H1 (cell line): ENCODE measurements at regions not wholly inside any gene's neighbourhood (a gene's known extent, or its start where the extent isn't known, plus 50 kb on each side); places are given as distances from the start of the nearest gene placed in this dataset.

Experiments used
- CTCF ChIA-PET: fragments of 300-600 bp; sonication (Branson Sonifier 250); formaldehyde crosslinking; loops from one replicate; lab custom pipeline; 2021; ENCODE audit not compliant: partially characterized antibody; lab: Charles Lee
- POLR2A ChIA-PET: fragments of 300-600 bp; sonication (Branson Sonifier 250); formaldehyde crosslinking; loops from one replicate; lab custom pipeline; 2021; ENCODE audit warnings: inconsistent platforms; ENCODE audit not compliant: partially characterized antibody; lab: Charles Lee
- DNase-seq, 2 experiments: peaks; one replicate each; pipeline versions ENCODE4 v3.0.0 to v3.0.0-alpha.2; 2010 to 2022; ENCODE audit warnings: low spot score in 2 of 2, low read depth in 1 of 2, mixed read lengths in 1 of 2
- FAIRE-seq: peaks from 2 replicates; lab custom pipeline; 2011; peaks lifted over from hg19 to GRCh38; lab: Jason Lieb, UNC
- H2AFZ ChIP-seq: 2 replicates; pipeline ENCODE4 v1.8.1; 2012; ENCODE audit warnings: low read length, inconsistent platforms
- H2AK5ac ChIP-seq: 2 replicates; pipeline ENCODE4 v1.6.1; 2013; ENCODE audit warnings: low read depth, low read length
- H2BK120ac ChIP-seq: replicated peaks from 2 replicates; pipeline ENCODE3; 2013; ENCODE audit warnings: low read depth, low read length, inconsistent platforms
- H2BK12ac ChIP-seq: 2 replicates; pipeline ENCODE4 v1.6.1; 2013; ENCODE audit warnings: low read depth, low read length
- H2BK15ac ChIP-seq: 2 replicates; pipeline ENCODE4 v1.6.1; 2013; ENCODE audit warnings: low read length
- H2BK20ac ChIP-seq: 2 replicates; pipeline ENCODE4 v1.6.1; 2013; ENCODE audit warnings: low read length
- H2BK5ac ChIP-seq: 2 replicates; pipeline ENCODE4 v1.6.1; 2013; ENCODE audit warnings: low read depth, low read length
- H3K14ac ChIP-seq: 2 replicates; pipeline ENCODE4 v1.6.1; 2013; ENCODE audit warnings: inconsistent platforms; ENCODE audit not compliant: insufficient read length
- H3K18ac ChIP-seq: 2 replicates; pipeline ENCODE4 v1.6.1; 2013; ENCODE audit warnings: low read length; ENCODE audit errors: extremely low read depth
- H3K23ac ChIP-seq: 2 replicates; pipeline ENCODE4 v1.6.1; 2013; ENCODE audit warnings: inconsistent platforms; ENCODE audit not compliant: insufficient read length
- H3K23me2 ChIP-seq: 2 replicates; pipeline ENCODE4 v1.6.1; 2013; ENCODE audit warnings: low read depth, low read length
- H3K27ac ChIP-seq: 2 replicates; pipeline ENCODE4 v1.6.1; 2011; ENCODE audit warnings: low read depth, low read length, inconsistent platforms
- H3K27me3 ChIP-seq, 4 experiments: replicated peaks in 1 of 4; 1 replicate in 1 of 4; 2 replicates in 3 of 4; pipeline versions ENCODE4 v1.6.1 to v1.8.1; 2011 to 2013; ENCODE audit warnings: low read length in 3 of 4, mild to moderate bottlenecking in 3 of 4, inconsistent platforms in 2 of 4, mixed read lengths in 2 of 4, moderate library complexity in 1 of 4; ENCODE audit not compliant: control insufficient read depth in 3 of 4, insufficient read depth in 3 of 4; ENCODE audit errors: extremely low read depth in 1 of 4
- H3K36me3 ChIP-seq, 4 experiments: 2 replicates each; pipeline versions ENCODE4 v1.6.1 to v1.8.1; 2011 to 2013; ENCODE audit warnings: mild to moderate bottlenecking in 4 of 4, low read length in 3 of 4, moderate library complexity in 2 of 4, control low read depth in 1 of 4, inconsistent platforms in 1 of 4; ENCODE audit not compliant: insufficient read depth in 4 of 4, control insufficient read depth in 2 of 4
- H3K4ac ChIP-seq: replicated peaks from 2 replicates; pipeline ENCODE3; 2013; ENCODE audit warnings: low read length, low read depth, mixed read lengths, inconsistent platforms; ENCODE audit not compliant: insufficient read length
- H3K4me1 ChIP-seq, 4 experiments: replicated peaks in 1 of 4; 1 replicate in 1 of 4; 2 replicates in 3 of 4; pipeline versions ENCODE4 v1.6.1 to v1.8.1; 2011 to 2013; ENCODE audit warnings: low read length in 3 of 4, inconsistent platforms in 2 of 4, mixed read lengths in 1 of 4; ENCODE audit not compliant: insufficient read depth in 4 of 4, control insufficient read depth in 3 of 4
- H3K4me2 ChIP-seq, 2 experiments: 2 replicates each; pipeline versions ENCODE4 v1.6.1 to v1.8.1; 2011 to 2013; ENCODE audit warnings: low read depth in 2 of 2, low read length in 2 of 2, control low read depth in 1 of 2, inconsistent platforms in 1 of 2, mild to moderate bottlenecking in 1 of 2; ENCODE audit not compliant: insufficient read depth in 1 of 2
- H3K4me3 ChIP-seq, 4 experiments: fragments of 200-600, 300-600 bp in 1 of 4; sonication (generic), shearing (Covaris generic), sonication (Bioruptor Twin) in 1 of 4; 2 replicates each; pipeline versions ENCODE4 v1.5.1 to v1.8.1; 2011 to 2016; ENCODE audit warnings: low read length in 4 of 4, low read depth in 3 of 4, control low read depth in 2 of 4, inconsistent platforms in 2 of 4, mild to moderate bottlenecking in 2 of 4, mixed read lengths in 1 of 4, moderate library complexity in 1 of 4; ENCODE audit not compliant: insufficient read depth in 2 of 4; ENCODE audit errors: extremely low read depth in 1 of 4
- H3K56ac ChIP-seq: replicated peaks from 2 replicates; pipeline ENCODE3; 2013; ENCODE audit warnings: low read depth, mild to moderate bottlenecking, mixed read lengths, low read length, inconsistent platforms; ENCODE audit not compliant: insufficient read length
- H3K79me1 ChIP-seq: 2 replicates; pipeline ENCODE4 v1.6.1; 2013; ENCODE audit warnings: low read depth, low read length, control low read depth
- H3K79me2 ChIP-seq, 2 experiments: 2 replicates each; pipeline versions ENCODE4 v1.6.1 to v1.8.1; 2012 to 2013; ENCODE audit warnings: low read length in 2 of 2, mild to moderate bottlenecking in 2 of 2, inconsistent platforms in 1 of 2; ENCODE audit not compliant: insufficient read depth in 2 of 2, control insufficient read depth in 1 of 2
- H3K9ac ChIP-seq, 4 experiments: replicated peaks in 1 of 4; 1 replicate in 1 of 4; 2 replicates in 3 of 4; pipeline versions ENCODE4 v1.6.1 to v1.8.1; 2011 to 2013; ENCODE audit warnings: low read depth in 3 of 4, low read length in 3 of 4, control low read depth in 2 of 4, mild to moderate bottlenecking in 2 of 4, moderate library complexity in 2 of 4, inconsistent platforms in 1 of 4; ENCODE audit errors: extremely low read depth in 1 of 4
- H3K9me3 ChIP-seq, 2 experiments: 2 replicates each; pipeline versions ENCODE4 v1.6.1 to v1.8.1; 2012 to 2013; ENCODE audit warnings: mild to moderate bottlenecking in 2 of 2, moderate library complexity in 2 of 2, control low read depth in 1 of 2, inconsistent platforms in 1 of 2, low read depth in 1 of 2, low read length in 1 of 2, mixed read lengths in 1 of 2; ENCODE audit not compliant: insufficient read depth in 2 of 2
- H4K20me1 ChIP-seq, 2 experiments: replicated peaks in 1 of 2; 2 replicates each; pipeline versions ENCODE3 to v1.8.1; 2011 to 2013; ENCODE audit warnings: inconsistent platforms in 2 of 2, low read length in 2 of 2, mild to moderate bottlenecking in 1 of 2; ENCODE audit not compliant: insufficient read depth in 2 of 2, control insufficient read depth in 1 of 2
- H4K5ac ChIP-seq: 2 replicates; pipeline ENCODE4 v1.6.1; 2013; ENCODE audit warnings: low read length, low read depth, mixed read lengths, inconsistent platforms; ENCODE audit not compliant: insufficient read length
- H4K8ac ChIP-seq: 2 replicates; pipeline ENCODE4 v1.8.0; 2013; ENCODE audit warnings: mild to moderate bottlenecking, moderate library complexity, low read length, inconsistent platforms; ENCODE audit not compliant: insufficient read depth; ENCODE audit errors: extremely low read depth
- H4K91ac ChIP-seq: replicated peaks from 2 replicates; pipeline ENCODE3; 2013; ENCODE audit warnings: low read length, mixed read lengths, inconsistent platforms; ENCODE audit not compliant: insufficient read length
- POLR2AphosphoS5 ChIP-seq: IDR thresholded peaks from 2 replicates; pipeline ENCODE4 v1.6.1; 2011; ENCODE audit warnings: low read depth, low read length
- WGBS, 2 experiments: shearing (Covaris generic) in 1 of 2; methylation state at CpG; one replicate each; pipeline versions ENCODE4 v1.1.6 to v1.1.7; 2013 to 2015; ENCODE audit warnings: low lambda C conversion rate in 2 of 2, mixed read lengths in 2 of 2, inconsistent platforms in 1 of 2, low coverage in 1 of 2, missing lambda C conversion rate in 1 of 2; ENCODE audit not compliant: insufficient replicate concordance in 2 of 2, insufficient coverage in 1 of 2, insufficient read length in 1 of 2; ENCODE audit errors: extremely low coverage in 1 of 2, missing lambda C conversion rate in 1 of 2; 5-methylcytosine and 5-hydroxymethylcytosine counted together
- TF ChIP-seq, protein P1 (sequence below): IDR thresholded peaks from 2 replicates; pipeline ENCODE4 v1.6.1; 2012; ENCODE audit warnings: inconsistent platforms
- TF ChIP-seq, protein P2 (sequence below): IDR thresholded peaks from 2 replicates; pipeline ENCODE4 v1.6.1; 2011; ENCODE audit warnings: low read length, improper control_type of control experiment

DNA sequence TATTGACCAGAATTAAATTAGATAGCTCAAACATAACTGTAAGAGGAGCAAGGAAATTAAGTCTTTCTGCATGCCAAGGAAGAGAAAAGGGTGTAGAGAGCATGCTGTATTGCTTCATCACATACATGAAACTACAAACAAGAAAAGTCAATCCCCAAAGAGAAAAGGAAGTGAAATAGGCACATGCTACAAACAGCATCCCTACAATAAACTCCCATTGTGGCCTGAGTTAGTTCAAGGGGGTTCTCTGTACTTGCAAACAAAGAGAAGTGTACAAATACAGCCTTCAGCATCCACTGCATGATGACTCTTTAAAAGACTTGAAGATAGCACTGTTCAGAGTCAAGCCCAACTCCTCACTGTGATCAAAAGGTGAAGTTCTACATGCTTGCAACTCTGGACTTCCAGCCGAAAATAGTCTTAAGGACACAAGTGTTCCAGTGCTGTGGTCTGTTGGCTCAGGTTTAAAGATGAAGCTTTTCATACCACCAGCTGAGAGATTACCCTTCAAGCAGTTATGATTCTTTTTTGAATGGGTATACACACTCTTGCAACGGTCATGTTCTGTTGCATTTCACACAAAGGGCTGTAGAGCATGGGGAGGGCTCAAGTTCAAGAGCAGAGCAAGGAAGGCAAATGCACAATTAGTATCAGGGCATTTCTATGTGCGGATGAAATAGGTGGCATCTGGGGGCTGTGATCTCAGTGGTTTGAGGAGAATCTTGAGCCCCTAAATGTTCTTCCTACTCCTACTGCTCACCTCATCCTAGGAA lies 534.5 kb downstream of the EBF1 start:
- Histone ChIP-seq H3K4me2 (no peak overlapping the region), H4K5ac (no peak overlapping the region), H4K8ac (no peak overlapping the region), H4K20me1 (no peaks in the 10 kb centered on the region), H3K56ac (no peak overlapping the region), H2BK12ac (no peak overlapping the region), H3K18ac (no peak overlapping the region), H3K4me3 (no peak overlapping the region), H2AFZ (no peak overlapping the region), H3K9ac (no peak overlapping the region), H3K27me3 (no peaks in the 10 kb centered on the region), H4K91ac (no peak overlapping the region), H3K27ac (no peak overlapping the region), H2BK5ac (no peak overlapping the region), H2BK120ac (no peak overlapping the region), H3K23me2 (no peaks in the 10 kb centered on the region), H3K4me1 (peaks cover 0 to 9% (median 1%) of the 10 kb centered on the region in 4 experiments; a peak in 2 of 7 replicates), H3K36me3 (no peaks in the 10 kb centered on the region), H2AK5ac (no peak overlapping the region), H3K23ac (no peak overlapping the region), H3K14ac (no peak overlapping the region), H3K79me2 (no peaks in the 10 kb centered on the region), H2BK15ac (no peak overlapping the region), H3K9me3 (no peaks in the 10 kb centered on the region; a peak in 1 of 4 replicates), H3K4ac (no peak overlapping the region), H2BK20ac (no peak overlapping the region), H3K79me1 (no peaks in the 10 kb centered on the region)
- DNase-seq: no peak
- ChIA-PET POLR2A (no interaction called here), CTCF (no interaction called here)
- TF ChIP-seq, protein P1, sequence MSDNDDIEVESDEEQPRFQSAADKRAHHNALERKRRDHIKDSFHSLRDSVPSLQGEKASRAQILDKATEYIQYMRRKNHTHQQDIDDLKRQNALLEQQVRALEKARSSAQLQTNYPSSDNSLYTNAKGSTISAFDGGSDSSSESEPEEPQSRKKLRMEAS: no peak
- TF ChIP-seq, protein P2, sequence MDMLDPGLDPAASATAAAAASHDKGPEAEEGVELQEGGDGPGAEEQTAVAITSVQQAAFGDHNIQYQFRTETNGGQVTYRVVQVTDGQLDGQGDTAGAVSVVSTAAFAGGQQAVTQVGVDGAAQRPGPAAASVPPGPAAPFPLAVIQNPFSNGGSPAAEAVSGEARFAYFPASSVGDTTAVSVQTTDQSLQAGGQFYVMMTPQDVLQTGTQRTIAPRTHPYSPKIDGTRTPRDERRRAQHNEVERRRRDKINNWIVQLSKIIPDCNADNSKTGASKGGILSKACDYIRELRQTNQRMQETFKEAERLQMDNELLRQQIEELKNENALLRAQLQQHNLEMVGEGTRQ: no peak
- no peak for TF ChIP-seq POLR2AphosphoS5
- no peak for FAIRE-seq
- 75% methylated on average over 3 of the region's 3 CpGs; no CpG with 5 or more reads in 1 of the 2 experiments for WGBS, 2 experiments
